ENCODE measurements at regions not wholly inside any gene's neighbourhood (a gene's known extent, or its start where the extent isn't known, plus 50 kb on each side); places are given as distances from the start of the nearest gene placed in this dataset.

- H3K27me3 Mint-ChIP-seq (ENCODE audit: low read depth) = no peaks in the 10 kb centered on the region
- no peak for ATAC-seq
- TF ChIP-seq AFF4 (CRISPR knock-in tag; IDR thresholded peaks at IDR 0.05; ENCODE audit: borderline replicate concordance) (no peak), E2F5 (CRISPR knock-in tag; IDR thresholded peaks at IDR 0.05) (no peak), TP53 (CRISPR knock-in tag; IDR thresholded peaks at IDR 0.05) (no peak), MYBL2 (CRISPR knock-in tag; IDR thresholded peaks at IDR 0.05) (no peak), FOXJ3 (CRISPR knock-in tag; IDR thresholded peaks at IDR 0.05; ENCODE audit: borderline replicate concordance) (no peak), FOXK1 (CRISPR knock-in tag; IDR thresholded peaks at IDR 0.05) (no peak), ZNF281 (CRISPR knock-in tag; IDR thresholded peaks at IDR 0.05) (no peak), HMGA2 (CRISPR knock-in tag; IDR thresholded peaks at IDR 0.05) (no peak), ZNF232 (CRISPR knock-in tag; IDR thresholded peaks at IDR 0.05) (no peak), ZNF396 (CRISPR knock-in tag; IDR thresholded peaks at IDR 0.05; ENCODE audit: borderline replicate concordance) (no peak), GRHL2 (CRISPR knock-in tag; IDR thresholded peaks at IDR 0.05; ENCODE audit: insufficient replicate concordance, severe bottlenecking) (no peak)
- no peaks in the 10 kb centered on the region for H3K9me3 Mint-ChIP-seq
- H3K27ac Mint-ChIP-seq = peak overlapping the region; percentile 42; the same call in 1 of the 2 replicates
- peaks cover 35% of the 10 kb centered on the region for H3K4me1 Mint-ChIP-seq
- H3K36me3 Mint-ChIP-seq = no peaks in the 10 kb centered on the region
- no peak overlapping the region for H3K4me3 Mint-ChIP-seq
- CTCF ChIA-PET = no interaction called here
- POLR2A ChIA-PET = no interaction called here
- no peak for DNase-seq (ENCODE audit: low spot score)
Measured at GRCh38 chr2:195411219-195411687, 245.8 kb upstream of the SLC39A10 start.

- CTCF ChIA-PET = no interaction called here
- peak; percentile 29 for ATAC-seq
- no peak for DNase-seq (ENCODE audit: low spot score)
- H3K4me3 Mint-ChIP-seq = no peak overlapping the region
- H3K27me3 Mint-ChIP-seq (ENCODE audit: low read depth) = no peaks in the 10 kb centered on the region
- H3K36me3 Mint-ChIP-seq = no peaks in the 10 kb centered on the region
- POLR2A ChIA-PET = no interaction called here
- no peaks in the 10 kb centered on the region for H3K9me3 Mint-ChIP-seq
- no peak overlapping the region for H3K27ac Mint-ChIP-seq
- H3K4me1 Mint-ChIP-seq = peaks cover 35% of the 10 kb centered on the region
- no peak for TF ChIP-seq E2F5 (CRISPR knock-in tag; IDR thresholded peaks at IDR 0.05)
- TF ChIP-seq ZNF263 (CRISPR knock-in tag; IDR thresholded peaks at IDR 0.05; ENCODE audit: low read depth) = no peak
- no peak for TF ChIP-seq TCF7 (CRISPR knock-in tag; IDR thresholded peaks at IDR 0.05; ENCODE audit: low read depth)
- no peak for TF ChIP-seq GRHL2 (CRISPR knock-in tag; IDR thresholded peaks at IDR 0.05; ENCODE audit: insufficient replicate concordance, severe bottlenecking)
- TF ChIP-seq RELA (CRISPR knock-in tag; IDR thresholded peaks at IDR 0.05; ENCODE audit: borderline replicate concordance) = no peak
- TF ChIP-seq SP1 (CRISPR knock-in tag; conservative IDR thresholded peaks at IDR 0.05) = no peak
- no peak for TF ChIP-seq ZNF121 (CRISPR knock-in tag; IDR thresholded peaks at IDR 0.05)
- TF ChIP-seq MXD4 (CRISPR knock-in tag; IDR thresholded peaks at IDR 0.05; ENCODE audit: borderline replicate concordance) = no peak
- TF ChIP-seq ZNF425 (CRISPR knock-in tag; conservative IDR thresholded peaks at IDR 0.05) = no peak
- TF ChIP-seq NR2C2 (CRISPR knock-in tag; IDR thresholded peaks at IDR 0.05) = no peak
- TF ChIP-seq PREB (CRISPR knock-in tag; IDR thresholded peaks at IDR 0.05; ENCODE audit: borderline replicate concordance) = no peak
- no peak for TF ChIP-seq ELF4 (CRISPR knock-in tag; IDR thresholded peaks at IDR 0.05; ENCODE audit: low read depth)
- no peak for TF ChIP-seq JAZF1 (CRISPR knock-in tag; IDR thresholded peaks at IDR 0.05)
- no peak for TF ChIP-seq NFYB (CRISPR knock-in tag; conservative IDR thresholded peaks at IDR 0.05; ENCODE audit: low read depth)
- no peak for TF ChIP-seq FOXJ3 (CRISPR knock-in tag; IDR thresholded peaks at IDR 0.05; ENCODE audit: borderline replicate concordance)
- TF ChIP-seq OVOL2 (CRISPR knock-in tag; IDR thresholded peaks at IDR 0.05; ENCODE audit: borderline replicate concordance) = no peak
Measured at GRCh38 chr2:195410074-195410671, 246.9 kb upstream of the SLC39A10 start.

Data from WTC11 (cell line).